Heart left ventricle (tissue), 16 donors: ENCODE measurements at regions not wholly inside any gene's neighbourhood (a gene's known extent, or its start where the extent isn't known, plus 50 kb on each side); places are given as distances from the start of the nearest gene placed in this dataset.

Experiments used
- ATAC-seq, 4 donors: fragments of 200-7000 bp; cut with Tn5 transposase; one replicate each; pipeline ENCODE4 v1.9.1; 2020 to 2022; ENCODE audit warnings: moderate library complexity in 4 of 4, mild to moderate bottlenecking in 3 of 4, moderate number of reproducible peaks in 1 of 4
- DNase-seq, 5 donors: peaks; one replicate each; pipeline ENCODE4 v3.0.0-alpha.2; 2020
- H3K27ac ChIP-seq, 12 donors: fragments of 200-600 bp; sonication (generic) in 4 of 12; one replicate each; pipeline versions ENCODE4 v1.5.0 to v1.8.0; 2016 to 2022; ENCODE audit warnings: mild to moderate bottlenecking in 2 of 12
- H3K27me3 ChIP-seq, 9 donors: fragments of 200-600 bp; sonication (generic) in 2 of 9; one replicate each; pipeline versions ENCODE4 v1.5.1 to v1.8.0; 2016 to 2022; ENCODE audit warnings: mild to moderate bottlenecking in 3 of 9
- H3K36me3 ChIP-seq, 9 donors: fragments of 200-600 bp; sonication (generic) in 2 of 9; one replicate each; pipeline versions ENCODE4 v1.5.0 to v1.8.0; 2018 to 2022; ENCODE audit warnings: mild to moderate bottlenecking in 2 of 9
- H3K4me1 ChIP-seq, 12 donors: fragments of 200-600 bp; sonication (generic) in 4 of 12; one replicate each; pipeline versions ENCODE4 v1.5.0 to v1.8.0; 2016 to 2022; ENCODE audit warnings: mild to moderate bottlenecking in 3 of 12
- H3K4me3 ChIP-seq, 12 donors: fragments of 200-600 bp; sonication (generic) in 4 of 12; one replicate each; pipeline versions ENCODE4 v1.5.0 to v1.8.0; 2017 to 2022; ENCODE audit warnings: mild to moderate bottlenecking in 9 of 12, moderate library complexity in 4 of 12
- H3K9me3 ChIP-seq, 12 donors: fragments of 200-600 bp; sonication (generic) in 4 of 12; one replicate each; pipeline versions ENCODE4 v1.5.0 to v1.8.0; 2016 to 2022; ENCODE audit warnings: mild to moderate bottlenecking in 1 of 12
- CTCF ChIP-seq, 12 donors: fragments of 200-600 bp; sonication (generic) in 4 of 12; IDR thresholded peaks; one replicate each; pipeline versions ENCODE4 v1.5.0 to v1.8.0; 2018 to 2022; ENCODE audit warnings: antibody characterized with exemption in 12 of 12, mild to moderate bottlenecking in 5 of 12
- POLR2A ChIP-seq, 2 donors: fragments of 450-650 bp; IDR thresholded peaks; one replicate each; pipeline ENCODE4 v1.6.1; 2017; ENCODE audit warnings: antibody characterized with exemption in 2 of 2, mild to moderate bottlenecking in 2 of 2, moderate library complexity in 2 of 2
- WGBS, 4 donors: extraction: QIAGEN DNeasy Blood & Tissue Kit in 2 of 4; methylation state at CpG; one replicate each; pipeline versions ENCODE4 v1.1.5 to v1.1.7; 2013 to 2018; 5-methylcytosine and 5-hydroxymethylcytosine counted together
- intact Hi-C, 10 donors: fragments of 100-400 bp; cut with DNase I; formaldehyde crosslinking; loops; one replicate each; pipeline versions ENCODE4 v1.11.1 to v1.14.2; 2022
- donor health status: ischemic (EF 13 %, LVEDD 7.1; RV severe dilation, severe dysfunction).
- donor health status: healthy with polysubstance abuse.
- donor health status: DM: no; HTN: yes; CAD: no.
- donor health status: DM: no; HTN: no; CAD: no.
- donor health status: ischemic (EF 25% LVEDD 6.9; RV normal size, moderate dysfunction).
- donor health status: ischemic (EF 25% LVEDD 5.7; RV mildly dilated, moderate dysfunction).
- donor health status: healthy.
- donor health status: DM: yes; HTN: yes; CAD: no.
- donor health status: ischemic (EF 35%, LVEDD 5.7; RV mildly dilated, moderate dysfunction).
- donor health status: nonischemic (EF 11% LVEDD 7.7; RV severe dilation, severe dysfunction).
- donor health status: DM: yes; HTN: yes; CAD: no.
- donor health status: PGD.
- donor health status: ischemic (EF 29% LVEDD 5.4; RV normal size, mild dysfunction).
- donor health status: nonischemic (EF 23%, LVEDD 6.1; RV moderate dilation, normal function).

GRCh38 chr5:100694100-100694499 lies 158.9 kb downstream of the FAM174A start:
- no peaks in the 10 kb centered on the region for H3K27me3 ChIP-seq
- DNase-seq, result no peak
- 53 to 61% (median 60%) methylated on average over 4 of the region's 4 CpGs for WGBS, 4 donors
- intact Hi-C loops, result no loop called here
- TF ChIP-seq CTCF (IDR thresholded peaks at IDR 0.05) (no peak), POLR2A (IDR thresholded peaks at IDR 0.05) (no peak)
- H3K27ac ChIP-seq, result no peak overlapping the region
- H3K9me3 ChIP-seq, result no peaks in the 10 kb centered on the region
- H3K36me3 ChIP-seq, result no peaks in the 10 kb centered on the region
- H3K4me1 ChIP-seq, result no peaks in the 10 kb centered on the region
- no peak for ATAC-seq
- no peak overlapping the region for H3K4me3 ChIP-seq

GRCh38 chr5:100697970-100698369 lies 162.8 kb downstream of the FAM174A start:
- no peak overlapping the region for H3K27ac ChIP-seq
- no peak overlapping the region for H3K4me3 ChIP-seq
- H3K9me3 ChIP-seq, result no peaks in the 10 kb centered on the region
- no peaks in the 10 kb centered on the region for H3K4me1 ChIP-seq
- DNase-seq (no peak), ATAC-seq (no peak)
- peak in 4 of 12 donors; percentile 10 to 29 (median 18) for TF ChIP-seq CTCF (IDR thresholded peaks at IDR 0.05)
- no peak for TF ChIP-seq POLR2A (IDR thresholded peaks at IDR 0.05)
- 70 to 85% (median 76%) methylated on average over 2 of the region's 2 CpGs for WGBS, 4 donors
- H3K36me3 ChIP-seq, result no peaks in the 10 kb centered on the region
- no peaks in the 10 kb centered on the region for H3K27me3 ChIP-seq
- intact Hi-C loops, result no loop called here

- 44 to 51% (median 50%) methylated on average over 1 of the region's 1 CpG for WGBS, 4 donors
- H3K4me3 ChIP-seq, result no peak overlapping the region
- no peaks in the 10 kb centered on the region for H3K27me3 ChIP-seq
- intact Hi-C loops, result loop anchor here in 2 of 10 donors (10.0 kb wide), 1 partner anchor 198 kb away; the partner anchor contains the start of gene ST8SIA4 (in 2 of the 2)
- TF ChIP-seq CTCF (IDR thresholded peaks at IDR 0.05) (peak in 7 of 12 donors; percentile 20 to 46 (median 34)), POLR2A (IDR thresholded peaks at IDR 0.05) (no peak)
- ATAC-seq (peak in 3 of 4 donors; percentile 34 to 66 (median 49)), DNase-seq (no peak)
- H3K36me3 ChIP-seq, result no peaks in the 10 kb centered on the region
- peaks cover 0 to 14% (median 0%) of the 10 kb centered on the region in 12 donors for H3K4me1 ChIP-seq
- peak overlapping the region in 1 of 12 donors; percentile 61 for H3K27ac ChIP-seq
- no peaks in the 10 kb centered on the region for H3K9me3 ChIP-seq
These were observed 171.6 kb downstream of the FAM174A start for GRCh38 chr5:100706776-100707175.

GRCh38 chr5:100708645-100709171 lies 173.5 kb downstream of the FAM174A start:
- TF ChIP-seq CTCF (IDR thresholded peaks at IDR 0.05) (no peak), POLR2A (IDR thresholded peaks at IDR 0.05) (no peak)
- H3K4me3 ChIP-seq, result no peak overlapping the region

More at GRCh38 chr5:100708645-100709171, 173.5 kb downstream of the FAM174A start:
- intact Hi-C loops, result loop anchor here in 2 of 10 donors (10.0 kb wide), 1 partner anchor 196 kb away; the partner anchor contains the start of gene ST8SIA4 (in 2 of the 2)
- WGBS, 4 donors, result 25 to 41% (median 36%) methylated on average over 1 of the region's 1 CpG
- Histone ChIP-seq H3K27ac (no peak overlapping the region), H3K36me3 (no peaks in the 10 kb centered on the region), H3K4me1 (peaks cover 0 to 14% (median 0%) of the 10 kb centered on the region in 12 donors), H3K27me3 (no peaks in the 10 kb centered on the region), H3K9me3 (no peaks in the 10 kb centered on the region)
- DNase-seq (peak in 1 of 5 donors; percentile 27), ATAC-seq (peak in 1 of 4 donors; percentile 26)
